ENCODE measurements at regions not wholly inside any gene's neighbourhood (a gene's known extent, or its start where the extent isn't known, plus 50 kb on each side); places are given as distances from the start of the nearest gene placed in this dataset.
"Not testable (repeated sequence)": the region's sequence is repeated elsewhere in the genome, so short reads cannot be mapped to it uniquely, and the experiment has no call there.

DNA sequence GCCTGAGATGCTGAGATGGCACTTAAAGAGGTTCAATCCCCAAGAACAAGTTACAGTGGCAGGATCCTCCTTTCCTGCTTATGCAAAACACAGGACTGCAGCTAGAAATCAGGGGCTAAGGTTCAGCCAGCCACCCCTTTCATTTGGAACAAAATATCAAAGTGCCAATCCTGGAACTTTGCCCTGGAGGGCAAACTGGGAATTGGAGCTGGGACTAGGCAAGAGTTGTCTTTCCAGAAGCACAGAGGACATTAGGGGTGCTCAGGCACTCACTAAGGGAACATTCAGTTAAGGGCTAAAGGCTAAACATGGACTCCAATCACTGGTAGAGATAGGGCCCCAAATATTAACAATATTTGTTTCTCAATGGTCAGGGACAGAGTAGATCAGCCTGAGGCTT, 237.2 kb downstream of the EMP1 start:
- no peak for DNase-seq

DNA sequence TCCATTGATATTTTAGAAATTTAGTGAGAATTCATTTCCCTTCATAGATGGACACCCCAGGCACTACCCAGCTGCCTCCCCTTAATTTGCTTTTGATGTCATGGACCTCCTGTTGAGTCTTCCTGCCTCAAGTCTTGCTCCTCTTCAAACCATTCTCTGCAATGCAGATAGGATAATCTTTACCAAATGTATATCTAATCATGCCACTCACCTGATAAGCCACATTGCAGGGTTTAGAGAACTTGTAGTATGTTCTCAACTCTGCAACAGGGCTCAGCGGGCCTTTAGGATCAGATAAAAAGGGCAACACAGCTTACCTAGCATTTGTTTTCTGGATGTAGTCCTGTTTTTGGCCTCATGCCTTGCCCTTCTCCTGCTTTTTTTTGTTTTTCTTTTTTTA, 234.5 kb downstream of the EMP1 start:
- DNase-seq, result no peak

GRCh38 chr12:13428538-13429265, 232.2 kb downstream of the EMP1 start:
- no peak for DNase-seq

- DNase-seq, result no peak
Measured at GRCh38 chr12:13425766-13426165, 229.2 kb downstream of the EMP1 start.

DNA sequence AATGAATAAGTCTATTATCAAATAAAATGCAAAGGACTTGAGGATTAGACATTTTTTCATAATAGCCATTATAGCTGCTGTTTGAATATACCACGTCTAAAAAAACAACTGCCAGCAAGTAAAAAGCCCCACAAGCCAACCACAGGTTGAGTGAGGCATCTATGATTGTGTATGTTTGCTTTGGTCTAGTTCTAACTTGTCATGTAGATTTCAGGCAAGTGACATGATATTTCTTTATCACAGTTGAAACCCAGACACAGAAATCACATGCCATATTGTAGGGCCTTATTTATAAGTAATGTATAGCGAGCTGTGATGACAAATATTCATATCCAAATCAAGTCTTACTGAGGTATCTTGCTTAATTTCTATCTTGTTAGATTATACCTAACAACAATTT, 225.8 kb downstream of the EMP1 start:
- DNase-seq, result no peak

- no peak for DNase-seq
Measured at GRCh38 chr12:13417516-13417915, 221.0 kb downstream of the EMP1 start.

DNA sequence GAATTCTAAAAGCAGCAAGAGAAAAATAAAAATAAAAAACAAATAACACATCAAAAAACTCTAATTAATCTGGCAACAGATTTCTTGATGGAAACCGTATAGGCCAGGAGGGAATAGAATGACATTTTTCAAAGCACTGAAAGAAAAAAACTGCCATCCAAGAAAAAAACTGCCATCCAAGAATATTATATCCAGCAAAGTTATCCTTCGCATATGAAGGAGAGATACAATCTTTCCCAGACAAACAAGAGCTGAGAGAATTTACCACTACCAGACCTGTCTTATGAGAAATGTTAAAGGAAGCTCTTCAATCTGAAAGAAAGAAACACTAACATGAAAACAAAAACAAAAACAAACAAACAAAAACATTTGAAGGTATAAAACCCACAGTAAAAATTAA, 214.8 kb downstream of the EMP1 start:
- DNase-seq, result no peak

GRCh38 chr12:13405961-13406703, 209.6 kb downstream of the EMP1 start:
- no peak for DNase-seq

GRCh38 chr12:13404631-13405473, 208.3 kb downstream of the EMP1 start:
- DNase-seq, result no peak

- no peak for DNase-seq
Measured at GRCh38 chr12:13404111-13404628, 207.6 kb downstream of the EMP1 start.

DNA sequence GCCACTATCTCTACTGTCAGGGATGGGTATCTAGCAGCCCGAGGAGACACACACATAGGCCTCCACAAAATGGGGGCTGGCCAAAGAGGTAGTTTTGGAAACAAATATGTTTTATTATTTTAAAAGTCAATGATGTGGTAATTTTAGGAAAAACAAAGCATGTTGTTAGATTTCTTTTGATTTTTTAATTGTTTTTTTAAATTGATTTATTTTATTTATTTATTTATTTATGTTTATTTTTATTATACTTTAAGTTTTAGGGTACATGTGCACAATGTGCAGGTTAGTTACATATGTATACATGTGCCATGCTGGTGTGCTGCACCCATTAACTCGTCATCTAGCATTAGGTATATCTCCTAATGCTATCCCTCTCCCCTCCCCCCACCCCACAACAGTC, 194.8 kb downstream of the EMP1 start:
- not testable (repeated sequence) for DNase-seq

GRCh38 chr12:13390918-13391317, 194.4 kb downstream of the EMP1 start:
- no peak for DNase-seq

DNA sequence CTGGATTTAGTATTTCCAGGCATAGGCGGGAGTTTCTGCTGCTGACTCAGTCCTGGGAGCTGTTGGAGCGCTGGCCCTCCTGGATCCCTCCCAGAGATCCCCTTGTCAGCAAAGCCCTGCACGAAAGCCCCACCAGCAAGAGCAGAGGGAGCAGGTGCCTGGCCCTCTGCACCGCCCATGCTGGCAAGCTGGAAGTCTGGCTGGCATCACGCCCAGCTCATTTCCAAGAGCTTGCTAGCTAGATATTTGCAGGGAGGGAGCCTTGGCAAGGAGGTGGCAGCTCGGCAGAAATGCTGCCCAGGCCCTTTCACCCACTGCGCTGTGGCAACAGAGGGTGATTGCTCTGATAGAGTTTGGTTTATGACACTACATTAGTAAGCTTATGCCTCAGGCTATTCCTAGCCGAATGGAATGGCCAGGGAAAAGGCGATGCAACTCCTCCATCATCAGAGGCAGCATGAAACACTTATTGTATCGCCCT, 193.9 kb downstream of the EMP1 start:
- no peak for DNase-seq

DNA sequence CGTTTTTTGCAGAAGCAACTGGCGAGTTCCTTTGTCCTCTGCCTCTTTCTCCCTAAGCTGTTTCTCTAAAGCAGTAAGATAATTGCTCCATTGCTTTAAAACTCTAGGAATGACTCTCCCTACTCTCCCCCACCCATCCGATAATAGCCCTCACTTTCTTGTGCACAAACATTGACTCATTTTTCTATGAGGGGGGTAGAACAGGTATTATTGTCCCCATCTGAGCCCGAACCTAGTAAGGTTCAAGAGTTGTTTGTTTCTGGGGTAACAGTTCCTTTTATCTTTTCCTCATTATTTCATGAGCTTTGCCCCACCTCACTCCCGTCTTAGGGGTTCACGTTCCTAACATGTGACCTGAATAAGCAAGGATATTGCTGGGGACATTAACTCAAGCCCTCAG, 190.6 kb downstream of the EMP1 start:
- no peak for DNase-seq

- no peak for DNase-seq
Measured at GRCh38 chr12:13386323-13387039, 190.0 kb downstream of the EMP1 start.

DNA sequence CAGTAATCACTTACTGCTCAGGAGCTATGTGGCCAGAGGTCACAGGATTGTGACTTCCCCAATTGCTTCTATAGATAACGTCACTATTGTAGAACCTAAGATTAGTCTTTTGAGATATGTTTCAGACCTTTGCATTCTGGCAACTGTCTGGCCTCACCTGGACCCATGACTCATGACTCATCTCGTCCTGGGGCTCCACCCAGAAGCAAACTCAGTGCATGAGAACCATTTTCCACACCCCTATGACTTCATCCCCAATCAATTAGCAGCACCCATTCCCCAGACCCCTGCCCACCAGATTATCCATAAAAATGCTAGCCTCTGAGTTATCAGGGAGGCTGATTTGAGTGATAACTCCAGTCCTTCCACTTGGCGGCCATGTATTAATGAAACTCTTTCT, 186.9 kb downstream of the EMP1 start:
- DNase-seq, result no peak

GRCh38 chr12:13380297-13380696, 183.8 kb downstream of the EMP1 start:
- no peak for DNase-seq

DNA sequence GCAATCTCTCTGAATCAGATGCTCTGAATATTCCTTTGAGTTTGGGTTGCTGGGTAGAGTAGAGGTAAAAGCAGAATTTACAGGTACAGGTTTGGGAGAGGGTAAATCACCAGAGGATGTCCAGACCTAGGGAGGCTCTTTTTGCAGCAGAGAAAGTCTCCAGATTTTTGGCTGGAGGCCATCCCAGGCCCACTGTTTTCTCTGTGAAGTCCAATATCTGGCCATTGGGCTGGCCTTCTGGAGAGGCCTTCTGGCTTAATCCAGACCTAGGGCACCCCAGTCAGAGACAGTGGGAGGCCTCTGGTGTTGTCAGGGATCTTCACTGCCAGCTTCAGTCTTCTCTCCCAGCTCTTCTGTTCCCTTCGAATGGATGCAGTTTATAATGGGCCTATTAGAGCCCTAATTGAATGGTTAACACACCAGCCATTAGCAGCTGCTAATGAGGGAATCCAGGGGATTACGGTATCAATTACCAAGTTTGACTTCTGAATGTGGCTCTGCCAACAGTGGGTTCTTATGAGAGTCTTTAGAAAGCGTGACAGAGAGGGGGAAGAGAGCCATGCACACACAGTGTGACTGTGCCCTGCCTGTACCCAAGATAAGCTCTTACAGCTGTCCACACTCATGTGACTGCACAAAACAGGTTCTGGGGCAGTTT, 183.1 kb downstream of the EMP1 start:
- DNase-seq, result no peak

GRCh38 chr12:13377698-13378097, 181.2 kb downstream of the EMP1 start:
- DNase-seq, result no peak

GRCh38 chr12:13376610-13377373, 180.3 kb downstream of the EMP1 start:
- no peak for DNase-seq
